ENCODE measurements at regions not wholly inside any gene's neighbourhood (a gene's known extent, or its start where the extent isn't known, plus 50 kb on each side); places are given as distances from the start of the nearest gene placed in this dataset.
A peak's percentile ranks its signal among the peaks of the same experiment; 100 is the strongest.

- Mint-ChIP-seq H3K27me3 (ENCODE audit: low read depth) (peaks cover 23% of the 10 kb centered on the region), H3K4me3 (no peak overlapping the region), H3K27ac (no peak overlapping the region), H3K4me1 (ENCODE audit: low read depth) (peaks cover 4% of the 10 kb centered on the region), H3K36me3 (ENCODE audit: insufficient read depth in 2 of 2) (no peaks in the 10 kb centered on the region), H3K9me3 (no peaks in the 10 kb centered on the region)
- DNase-seq (no peak), ATAC-seq (replicated peaks in 1 of 2) (no peak)
Measured at GRCh38 chr20:62549499-62550086, 73.8 kb upstream of the GATA5 start.

GRCh38 chr20:62550087-62550632 lies 74.4 kb upstream of the GATA5 start:
- H3K36me3 Mint-ChIP-seq (ENCODE audit: insufficient read depth in 2 of 2): no peaks in the 10 kb centered on the region
- ATAC-seq (replicated peaks in 1 of 2) (no peak), DNase-seq (no peak)
- H3K9me3 Mint-ChIP-seq: no peaks in the 10 kb centered on the region
- peaks cover 4% of the 10 kb centered on the region for H3K4me1 Mint-ChIP-seq (ENCODE audit: low read depth)
- no peak overlapping the region for H3K27ac Mint-ChIP-seq
- peak overlapping the region; percentile 50 to 66 for H3K4me3 Mint-ChIP-seq
- H3K27me3 Mint-ChIP-seq (ENCODE audit: low read depth): peaks cover 23% of the 10 kb centered on the region

- peaks cover 23% of the 10 kb centered on the region for H3K27me3 Mint-ChIP-seq (ENCODE audit: low read depth)
- H3K36me3 Mint-ChIP-seq (ENCODE audit: insufficient read depth in 2 of 2): no peaks in the 10 kb centered on the region
- peak overlapping the region in 1 of 2 donors; percentile 34 for H3K4me3 Mint-ChIP-seq
Measured at GRCh38 chr20:62551407-62552323, 75.9 kb upstream of the GATA5 start.

GRCh38 chr20:62552613-62553012 lies 76.8 kb upstream of the GATA5 start:
- peaks cover 23% of the 10 kb centered on the region for H3K27me3 Mint-ChIP-seq (ENCODE audit: low read depth)
- no peaks in the 10 kb centered on the region for H3K36me3 Mint-ChIP-seq (ENCODE audit: insufficient read depth in 2 of 2)
- ATAC-seq (replicated peaks in 1 of 2) (no peak), DNase-seq (no peak)
- peaks cover 4% of the 10 kb centered on the region for H3K4me1 Mint-ChIP-seq (ENCODE audit: low read depth)
- no peak overlapping the region for H3K27ac Mint-ChIP-seq
- no peak overlapping the region for H3K4me3 Mint-ChIP-seq
- H3K9me3 Mint-ChIP-seq: no peaks in the 10 kb centered on the region

More at GRCh38 chr20:62551407-62552323, 75.9 kb upstream of the GATA5 start:
- Mint-ChIP-seq H3K9me3 (no peaks in the 10 kb centered on the region), H3K4me1 (ENCODE audit: low read depth) (peaks cover 4% of the 10 kb centered on the region), H3K27ac (no peak overlapping the region)
- DNase-seq: no peak
- peak in 1 of 2 donors; percentile 24 for ATAC-seq (replicated peaks in 1 of 2)

- H3K27ac Mint-ChIP-seq: no peak overlapping the region
- no peak for DNase-seq
- peaks cover 23% of the 10 kb centered on the region for H3K27me3 Mint-ChIP-seq (ENCODE audit: low read depth)
- no peaks in the 10 kb centered on the region for H3K9me3 Mint-ChIP-seq
- H3K4me3 Mint-ChIP-seq: no peak overlapping the region
- ATAC-seq (replicated peaks in 1 of 2): no peak
- peaks cover 4% of the 10 kb centered on the region for H3K4me1 Mint-ChIP-seq (ENCODE audit: low read depth)
- no peaks in the 10 kb centered on the region for H3K36me3 Mint-ChIP-seq (ENCODE audit: insufficient read depth in 2 of 2)
Measured at GRCh38 chr20:62553136-62553837, 77.5 kb upstream of the GATA5 start.

GRCh38 chr20:62553838-62554161 lies 78.0 kb upstream of the GATA5 start:
- H3K27me3 Mint-ChIP-seq (ENCODE audit: low read depth): peaks cover 23% of the 10 kb centered on the region
- ATAC-seq (replicated peaks in 1 of 2) (no peak), DNase-seq (no peak)
- H3K36me3 Mint-ChIP-seq (ENCODE audit: insufficient read depth in 2 of 2): no peaks in the 10 kb centered on the region
- no peaks in the 10 kb centered on the region for H3K9me3 Mint-ChIP-seq
- H3K27ac Mint-ChIP-seq: no peak overlapping the region
- H3K4me1 Mint-ChIP-seq (ENCODE audit: low read depth): peaks cover 4% of the 10 kb centered on the region
- H3K4me3 Mint-ChIP-seq: no peak overlapping the region

GRCh38 chr20:62554214-62554897 lies 78.6 kb upstream of the GATA5 start:
- H3K4me3 Mint-ChIP-seq: no peak overlapping the region
- DNase-seq (no peak), ATAC-seq (replicated peaks in 1 of 2) (no peak)
- peaks cover 4% of the 10 kb centered on the region for H3K4me1 Mint-ChIP-seq (ENCODE audit: low read depth)
- peaks cover 23% of the 10 kb centered on the region for H3K27me3 Mint-ChIP-seq (ENCODE audit: low read depth)
- H3K9me3 Mint-ChIP-seq: no peaks in the 10 kb centered on the region
- no peaks in the 10 kb centered on the region for H3K36me3 Mint-ChIP-seq (ENCODE audit: insufficient read depth in 2 of 2)
- H3K27ac Mint-ChIP-seq: no peak overlapping the region

- Mint-ChIP-seq H3K27ac (no peak overlapping the region), H3K9me3 (no peaks in the 10 kb centered on the region), H3K4me3 (no peak overlapping the region), H3K27me3 (ENCODE audit: low read depth) (peaks cover 23% of the 10 kb centered on the region), H3K36me3 (ENCODE audit: insufficient read depth in 2 of 2) (no peaks in the 10 kb centered on the region), H3K4me1 (ENCODE audit: low read depth) (peaks cover 4% of the 10 kb centered on the region)
- no peak for ATAC-seq (replicated peaks in 1 of 2)
- no peak for DNase-seq
Measured at GRCh38 chr20:62554898-62555641, 79.3 kb upstream of the GATA5 start.

- ATAC-seq (replicated peaks in 1 of 2): no peak
- H3K36me3 Mint-ChIP-seq (ENCODE audit: insufficient read depth in 2 of 2): no peaks in the 10 kb centered on the region
- H3K27ac Mint-ChIP-seq: no peak overlapping the region
Measured at GRCh38 chr20:62555642-62556420, 80.0 kb upstream of the GATA5 start.

GRCh38 chr20:62557462-62557861 lies 81.7 kb upstream of the GATA5 start:
- ATAC-seq (replicated peaks in 1 of 2) (no peak), DNase-seq (no peak)
- peaks cover 13% of the 10 kb centered on the region for H3K27me3 Mint-ChIP-seq (ENCODE audit: low read depth)
- H3K36me3 Mint-ChIP-seq (ENCODE audit: insufficient read depth in 2 of 2): no peaks in the 10 kb centered on the region
- peaks cover 6% of the 10 kb centered on the region for H3K4me1 Mint-ChIP-seq (ENCODE audit: low read depth)
- no peak overlapping the region for H3K4me3 Mint-ChIP-seq
- H3K9me3 Mint-ChIP-seq: no peaks in the 10 kb centered on the region
- no peak overlapping the region for H3K27ac Mint-ChIP-seq

More at GRCh38 chr20:62555642-62556420, 80.0 kb upstream of the GATA5 start:
- no peak for DNase-seq
- H3K4me1 Mint-ChIP-seq (ENCODE audit: low read depth): peaks cover under 1% of the 10 kb centered on the region
- peaks cover 16% of the 10 kb centered on the region for H3K27me3 Mint-ChIP-seq (ENCODE audit: low read depth)
- no peaks in the 10 kb centered on the region for H3K9me3 Mint-ChIP-seq
- H3K4me3 Mint-ChIP-seq: no peak overlapping the region

GRCh38 chr20:62557999-62558408 lies 82.2 kb upstream of the GATA5 start:
- Mint-ChIP-seq H3K4me3 (no peak overlapping the region), H3K9me3 (no peaks in the 10 kb centered on the region), H3K27me3 (ENCODE audit: low read depth) (peaks cover 8% of the 10 kb centered on the region), H3K36me3 (ENCODE audit: insufficient read depth in 2 of 2) (no peaks in the 10 kb centered on the region), H3K27ac (no peak overlapping the region), H3K4me1 (ENCODE audit: low read depth) (peaks cover 6% of the 10 kb centered on the region)
- ATAC-seq (replicated peaks in 1 of 2) (no peak), DNase-seq (no peak)

- H3K36me3 Mint-ChIP-seq (ENCODE audit: insufficient read depth in 2 of 2): no peaks in the 10 kb centered on the region
- peaks cover 6% of the 10 kb centered on the region for H3K4me1 Mint-ChIP-seq (ENCODE audit: low read depth)
- no peaks in the 10 kb centered on the region for H3K9me3 Mint-ChIP-seq
- no peak for ATAC-seq (replicated peaks in 1 of 2)
- DNase-seq: no peak
- peaks cover 6% of the 10 kb centered on the region for H3K27me3 Mint-ChIP-seq (ENCODE audit: low read depth)
- H3K4me3 Mint-ChIP-seq: no peak overlapping the region
- no peak overlapping the region for H3K27ac Mint-ChIP-seq
Measured at GRCh38 chr20:62558779-62559178, 83.0 kb upstream of the GATA5 start.
